ENCODE measurements at regions not wholly inside any gene's neighbourhood (a gene's known extent, or its start where the extent isn't known, plus 50 kb on each side); places are given as distances from the start of the nearest gene placed in this dataset.

- H3K27me3 Mint-ChIP-seq (ENCODE audit: low read depth) = peaks cover 3% of the 10 kb centered on the region
- peaks cover 27% of the 10 kb centered on the region for H3K9me3 Mint-ChIP-seq
- peaks cover 8% of the 10 kb centered on the region for H3K36me3 Mint-ChIP-seq (ENCODE audit: low read depth)
- no peak overlapping the region for H3K27ac Mint-ChIP-seq
- H3K4me3 Mint-ChIP-seq = no peak overlapping the region
- TF ChIP-seq CTCF (IDR thresholded peaks at IDR 0.05; ENCODE audit: unreplicated experiment in 3 of 3) = peak in 2 of 3 experiments; percentile 27 to 34
- H3K4me1 Mint-ChIP-seq = no peaks in the 10 kb centered on the region
These were observed 51.4 kb upstream of the SCIN start for GRCh38 chr7:12518920-12519681.

GRCh38 chr7:12519682-12520009 is 50.9 kb upstream of the SCIN start:
- Mint-ChIP-seq H3K4me1 (peaks cover under 1% of the 10 kb centered on the region), H3K27me3 (ENCODE audit: low read depth) (peaks cover 3% of the 10 kb centered on the region), H3K27ac (no peak overlapping the region), H3K9me3 (peaks cover 25% of the 10 kb centered on the region), H3K4me3 (no peak overlapping the region), H3K36me3 (ENCODE audit: low read depth) (peaks cover 8% of the 10 kb centered on the region)
- TF ChIP-seq CTCF (IDR thresholded peaks at IDR 0.05; ENCODE audit: unreplicated experiment in 3 of 3) = no peak
